IPS-20b (cell line): ENCODE measurements at regions not wholly inside any gene's neighbourhood (a gene's known extent, or its start where the extent isn't known, plus 50 kb on each side); places are given as distances from the start of the nearest gene placed in this dataset.

Experiments
- H3K27ac ChIP-seq: one replicate; pipeline ENCODE4 v1.5.1; 2013; ENCODE audit warnings: low read length
- H3K27me3 ChIP-seq: 2 replicates; pipeline ENCODE4 v1.6.1; 2013; ENCODE audit warnings: mild to moderate bottlenecking, low read length, inconsistent platforms; ENCODE audit not compliant: insufficient read depth
- H3K36me3 ChIP-seq: 2 replicates; pipeline ENCODE4 v1.6.1; 2013; ENCODE audit warnings: low read depth, mild to moderate bottlenecking, inconsistent platforms, low read length, moderate library complexity; ENCODE audit not compliant: insufficient read depth
- H3K4me1 ChIP-seq: 2 replicates; pipeline ENCODE4 v1.6.1; 2013; ENCODE audit warnings: mild to moderate bottlenecking, control low read depth, inconsistent platforms, low read length, moderate library complexity; ENCODE audit not compliant: insufficient read depth
- H3K4me3 ChIP-seq: 2 replicates; pipeline ENCODE4 v1.5.1; 2013; ENCODE audit warnings: mild to moderate bottlenecking, low read length, inconsistent platforms
- H3K9ac ChIP-seq: 2 replicates; pipeline ENCODE4 v1.6.1; 2013; ENCODE audit warnings: low read depth, mild to moderate bottlenecking, inconsistent platforms, low read length, moderate library complexity
- H3K9me3 ChIP-seq: 2 replicates; pipeline ENCODE4 v1.6.1; 2013; ENCODE audit warnings: mild to moderate bottlenecking, low read depth, low read length, inconsistent platforms; ENCODE audit not compliant: insufficient read depth

DNA sequence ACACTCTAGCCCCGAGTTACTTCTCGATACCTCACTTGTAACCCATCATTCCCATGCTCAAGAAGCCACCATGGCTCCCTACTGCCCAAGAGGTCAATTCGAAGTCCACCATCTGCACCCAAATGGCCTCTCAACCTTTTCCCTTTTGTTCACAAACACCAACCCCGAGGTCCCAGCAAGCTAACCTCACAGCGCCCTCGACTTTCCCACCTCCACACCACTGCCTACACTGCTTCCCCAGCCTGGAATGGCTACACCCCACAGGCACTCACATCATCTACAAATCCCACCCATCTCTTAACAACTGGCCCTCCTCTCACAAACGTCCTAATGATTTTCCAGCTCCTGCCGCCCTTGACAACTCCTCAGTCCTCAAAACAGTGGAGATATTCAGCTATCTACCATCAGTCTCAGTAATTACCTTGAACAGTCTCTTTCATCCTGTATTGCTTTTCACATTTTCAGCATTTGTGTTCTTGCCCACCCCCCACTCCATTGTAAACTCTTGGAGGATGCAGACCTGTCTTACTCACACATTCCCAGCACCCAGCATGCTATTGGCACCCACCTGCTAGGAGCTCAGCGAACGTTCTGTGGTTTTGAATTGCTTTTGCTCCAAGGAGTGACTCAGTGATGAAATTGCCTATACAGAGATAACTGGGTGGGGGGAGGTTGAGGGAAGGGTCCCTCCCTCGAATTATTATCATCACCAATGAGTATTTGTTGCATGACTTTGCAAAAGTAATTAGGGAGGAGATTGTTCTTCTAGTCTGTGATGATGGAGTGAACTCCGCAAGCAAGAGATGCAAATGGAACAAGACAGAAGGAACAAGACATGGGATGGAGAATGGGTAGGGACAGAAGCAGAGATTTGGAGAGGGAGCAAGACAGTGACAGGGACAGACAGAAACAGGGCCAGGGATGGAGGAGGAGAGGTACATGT lies 106.8 kb downstream of the CYP26B1 start:
- H3K27ac ChIP-seq, result no peak overlapping the region
- no peaks in the 10 kb centered on the region for H3K27me3 ChIP-seq

DNA sequence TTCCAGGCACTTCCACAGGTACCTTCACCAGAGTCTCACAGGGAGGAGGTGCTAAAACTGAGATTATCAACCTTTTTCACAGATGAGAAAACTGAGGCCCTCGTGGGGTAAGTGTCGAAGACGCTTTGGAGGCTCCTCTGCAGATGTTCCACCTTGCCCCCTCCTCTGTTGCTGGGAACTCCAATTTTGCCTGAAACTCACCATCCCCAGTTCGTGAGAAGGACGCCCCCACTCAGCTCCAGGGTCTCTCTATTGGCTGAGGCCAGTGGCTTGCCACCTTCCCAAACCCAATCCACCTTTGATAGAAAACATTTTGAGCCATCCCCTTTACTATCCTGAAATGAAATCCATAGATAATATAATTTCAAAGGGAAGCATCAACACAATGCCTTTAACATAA lies 109.1 kb downstream of the CYP26B1 start:
- H3K9ac ChIP-seq, result no peak overlapping the region
- no peaks in the 10 kb centered on the region for H3K36me3 ChIP-seq

More for the DNA sequence above, 106.8 kb downstream of the CYP26B1 start:
- Histone ChIP-seq H3K4me3 (no peak overlapping the region), H3K4me1 (no peaks in the 10 kb centered on the region), H3K36me3 (no peaks in the 10 kb centered on the region), H3K9ac (no peak overlapping the region), H3K9me3 (peaks cover 13% of the 10 kb centered on the region; the same call in 1 of the 2 replicates)

DNA sequence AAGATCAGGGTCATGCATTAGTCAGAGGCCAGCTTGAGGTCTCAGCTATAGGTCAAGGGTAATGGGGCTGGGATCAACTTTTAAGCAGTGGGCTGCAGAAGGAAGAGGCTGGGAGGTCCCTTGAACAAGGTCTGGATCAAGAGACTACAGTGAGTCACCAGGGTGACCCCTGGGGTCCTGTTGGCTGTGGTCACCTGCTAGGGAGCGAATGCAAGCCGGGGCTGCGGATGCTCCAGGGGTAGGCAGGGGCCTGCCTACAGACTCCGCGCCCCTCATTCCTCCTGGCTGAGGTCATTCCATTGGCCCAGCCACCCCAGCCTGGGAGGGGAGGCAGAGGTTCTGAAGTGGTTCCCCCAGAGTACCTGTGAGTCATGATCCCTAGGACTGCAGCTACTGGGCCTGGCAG lies 110.4 kb downstream of the CYP26B1 start:
- H3K4me3 ChIP-seq, result no peak overlapping the region
- H3K27me3 ChIP-seq, result no peaks in the 10 kb centered on the region
- H3K36me3 ChIP-seq, result no peaks in the 10 kb centered on the region
- no peak overlapping the region for H3K9ac ChIP-seq
- H3K27ac ChIP-seq, result no peak overlapping the region
- no peaks in the 10 kb centered on the region for H3K4me1 ChIP-seq
- H3K9me3 ChIP-seq, result no peaks in the 10 kb centered on the region

More for the DNA sequence above, 109.1 kb downstream of the CYP26B1 start:
- Histone ChIP-seq H3K4me1 (no peaks in the 10 kb centered on the region), H3K4me3 (no peak overlapping the region), H3K27me3 (no peaks in the 10 kb centered on the region), H3K27ac (no peak overlapping the region), H3K9me3 (no peaks in the 10 kb centered on the region)

DNA sequence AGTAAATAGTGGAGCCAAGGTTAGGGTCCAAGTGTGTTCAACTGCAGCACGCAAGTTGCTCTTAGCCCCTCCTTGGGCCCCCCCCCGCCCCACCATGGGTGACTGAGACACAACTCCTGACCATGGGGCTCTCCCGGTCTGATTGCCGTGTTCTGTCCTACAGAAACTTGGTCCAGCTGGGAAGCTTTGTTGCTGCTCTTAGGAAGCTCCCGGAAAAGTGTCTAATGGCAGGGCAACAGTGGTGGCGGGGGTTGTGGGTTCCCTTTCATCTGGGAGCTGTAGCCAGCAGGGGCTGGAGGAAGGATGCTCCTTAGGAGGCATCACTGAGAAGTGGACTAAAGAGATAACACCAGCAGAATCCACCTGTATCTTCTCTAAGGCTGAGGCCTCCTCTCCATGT lies 111.1 kb downstream of the CYP26B1 start:
- no peaks in the 10 kb centered on the region for H3K27me3 ChIP-seq
- H3K36me3 ChIP-seq, result no peaks in the 10 kb centered on the region
- H3K9ac ChIP-seq, result no peak overlapping the region
- H3K9me3 ChIP-seq, result no peaks in the 10 kb centered on the region
- no peak overlapping the region for H3K4me3 ChIP-seq
- no peaks in the 10 kb centered on the region for H3K4me1 ChIP-seq
- H3K27ac ChIP-seq, result no peak overlapping the region

DNA sequence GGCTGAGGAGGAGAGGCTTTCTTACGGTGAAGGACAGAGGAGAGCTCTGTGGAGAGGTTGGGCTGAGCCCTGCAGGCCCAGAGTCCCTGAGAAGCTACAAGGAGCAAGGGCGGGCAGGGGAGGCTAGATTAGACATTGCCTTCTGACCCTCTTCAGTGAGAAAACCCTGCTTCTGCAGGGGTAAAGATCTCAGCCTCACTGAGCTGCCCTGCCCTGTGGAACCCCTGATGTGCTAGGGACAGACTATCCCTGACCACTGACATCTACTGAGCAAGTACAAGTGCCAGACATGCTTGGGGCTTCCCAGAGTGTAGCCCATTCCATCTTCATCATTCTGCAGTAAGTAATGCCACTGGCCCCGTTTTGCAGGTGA lies 111.5 kb downstream of the CYP26B1 start:
- H3K36me3 ChIP-seq, result no peaks in the 10 kb centered on the region
- no peaks in the 10 kb centered on the region for H3K4me1 ChIP-seq
- H3K4me3 ChIP-seq, result no peak overlapping the region
- no peaks in the 10 kb centered on the region for H3K27me3 ChIP-seq
- H3K9me3 ChIP-seq, result no peaks in the 10 kb centered on the region
- H3K27ac ChIP-seq, result no peak overlapping the region
- H3K9ac ChIP-seq, result no peak overlapping the region

DNA sequence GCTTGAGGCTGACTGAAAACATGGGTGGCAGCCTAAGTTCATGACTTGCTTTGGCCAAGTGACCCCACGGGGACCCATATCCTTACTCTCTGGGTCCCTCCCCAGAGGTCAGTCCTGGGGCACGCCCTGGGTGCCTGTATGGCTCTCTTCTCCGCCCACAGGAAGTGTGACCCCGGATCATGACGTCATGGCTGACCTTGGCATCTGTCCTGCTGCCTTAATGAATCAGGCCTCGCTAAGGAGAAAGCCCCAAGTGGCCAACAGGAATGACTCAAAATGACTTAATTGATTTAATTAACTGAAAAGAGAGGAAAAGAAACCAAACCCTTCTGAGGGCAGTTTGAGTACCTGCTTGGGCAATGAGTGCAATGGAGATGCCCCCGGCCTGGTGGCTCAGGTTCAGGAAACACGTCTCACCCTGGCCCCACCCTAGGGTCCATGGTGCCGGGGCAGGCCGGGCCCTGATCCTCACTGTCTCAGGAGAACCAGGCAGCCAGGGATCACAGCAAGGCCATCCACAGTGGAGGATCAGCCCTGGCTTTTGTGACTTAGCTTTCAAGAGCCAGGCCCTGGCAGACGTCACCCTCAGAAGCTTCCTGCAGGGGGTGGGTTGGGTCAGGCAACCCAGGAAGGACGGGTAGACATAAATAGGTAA lies 112.0 kb downstream of the CYP26B1 start:
- no peaks in the 10 kb centered on the region for H3K27me3 ChIP-seq
- H3K4me3 ChIP-seq, result no peak overlapping the region
- H3K4me1 ChIP-seq, result no peaks in the 10 kb centered on the region
- H3K27ac ChIP-seq, result no peak overlapping the region
- H3K36me3 ChIP-seq, result no peaks in the 10 kb centered on the region
- no peak overlapping the region for H3K9ac ChIP-seq
- H3K9me3 ChIP-seq, result no peaks in the 10 kb centered on the region

DNA sequence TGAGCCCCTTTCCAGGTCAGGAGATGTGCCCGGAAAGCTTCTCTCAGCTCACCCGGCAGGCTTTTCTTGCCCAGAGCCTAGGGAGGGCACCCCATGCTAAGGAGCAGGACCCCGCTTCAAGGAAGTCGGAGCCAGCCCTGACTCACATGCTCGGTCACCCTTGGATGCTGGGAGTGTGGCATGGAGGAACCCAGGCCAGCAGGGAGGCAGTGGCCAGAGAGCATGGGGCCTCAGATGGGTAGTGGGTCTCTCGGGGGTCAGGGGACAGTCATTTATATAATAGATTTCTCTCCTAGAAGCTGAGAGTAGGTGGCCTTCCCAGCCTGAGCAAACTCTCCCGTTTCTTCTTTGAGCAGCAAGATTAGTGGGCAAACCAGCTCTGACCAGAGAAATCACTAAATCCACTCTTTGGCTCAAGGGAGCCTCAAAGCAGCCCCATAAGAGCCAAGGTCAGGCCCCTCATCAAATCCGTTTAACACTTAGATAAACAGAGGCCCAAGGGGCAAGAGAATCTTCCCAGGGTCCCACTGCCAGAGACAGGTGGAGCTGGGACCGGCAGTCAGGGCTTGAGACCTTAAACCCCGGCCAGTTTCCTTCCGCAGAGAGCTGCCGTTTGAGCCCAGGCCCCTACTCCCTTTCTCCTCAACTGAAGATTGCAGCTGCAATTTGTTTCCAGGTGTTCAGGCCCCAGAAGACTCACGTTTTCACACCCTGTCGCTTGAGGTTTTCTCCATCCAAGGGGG lies 113.1 kb downstream of the CYP26B1 start:
- Histone ChIP-seq H3K4me1 (no peaks in the 10 kb centered on the region), H3K4me3 (no peak overlapping the region), H3K9me3 (no peaks in the 10 kb centered on the region), H3K27me3 (no peaks in the 10 kb centered on the region), H3K36me3 (no peaks in the 10 kb centered on the region), H3K9ac (no peak overlapping the region), H3K27ac (no peak overlapping the region)

DNA sequence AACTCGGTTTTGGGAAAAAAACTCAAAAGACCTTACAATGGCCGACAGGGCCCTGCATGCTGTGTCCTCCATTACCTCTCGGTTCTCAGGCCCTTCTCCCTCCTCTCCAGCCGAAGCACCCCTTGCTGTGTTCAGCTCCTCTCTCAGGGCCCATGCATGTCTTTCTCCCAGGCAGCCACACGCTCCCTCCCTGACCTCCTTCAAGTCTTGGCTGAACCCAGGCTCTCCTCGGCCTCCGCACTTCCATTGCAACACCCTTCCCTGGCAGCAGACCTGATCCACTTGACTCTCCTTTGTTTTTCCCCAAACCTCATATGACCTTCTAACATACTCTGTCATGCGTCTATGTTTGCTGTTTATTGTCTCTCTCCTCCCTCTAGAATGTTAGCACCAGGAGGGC lies 114.0 kb downstream of the CYP26B1 start:
- no peaks in the 10 kb centered on the region for H3K27me3 ChIP-seq
- H3K9me3 ChIP-seq, result no peaks in the 10 kb centered on the region
- H3K9ac ChIP-seq, result no peak overlapping the region
- H3K27ac ChIP-seq, result no peak overlapping the region
- H3K4me1 ChIP-seq, result no peaks in the 10 kb centered on the region
- H3K36me3 ChIP-seq, result no peaks in the 10 kb centered on the region
- no peak overlapping the region for H3K4me3 ChIP-seq

DNA sequence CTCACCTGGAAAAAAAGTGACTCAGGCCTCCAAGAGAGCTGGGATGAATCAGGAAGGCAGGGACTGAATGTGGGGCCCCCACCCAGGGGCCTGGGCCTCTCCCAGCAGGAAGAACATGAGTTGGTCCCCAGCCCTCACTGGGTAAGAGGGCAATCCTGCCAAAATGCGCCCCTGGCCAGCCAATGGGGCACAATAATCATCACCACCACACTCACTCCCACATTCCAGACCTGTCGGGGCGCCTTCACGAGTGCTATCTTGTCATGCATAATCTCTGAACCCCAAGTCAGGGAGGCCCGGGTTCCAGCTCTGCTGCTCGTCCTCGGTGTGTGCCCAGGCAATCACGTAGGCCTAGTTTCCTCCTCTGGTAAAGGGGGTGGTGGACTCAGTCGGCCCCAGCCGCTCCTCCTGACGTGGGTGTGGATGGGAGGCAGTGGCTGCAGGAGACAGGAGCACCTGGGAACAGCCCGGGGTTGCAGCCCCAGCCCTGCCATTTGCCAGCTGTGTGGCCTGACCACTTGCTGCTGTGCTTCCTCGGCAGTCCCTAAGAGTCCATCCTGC lies 115.1 kb downstream of the CYP26B1 start:
- no peak overlapping the region for H3K27ac ChIP-seq
- H3K36me3 ChIP-seq, result no peaks in the 10 kb centered on the region
- no peaks in the 10 kb centered on the region for H3K9me3 ChIP-seq
- H3K27me3 ChIP-seq, result no peaks in the 10 kb centered on the region
- H3K9ac ChIP-seq, result no peak overlapping the region
- H3K4me1 ChIP-seq, result no peaks in the 10 kb centered on the region
- H3K4me3 ChIP-seq, result no peak overlapping the region

DNA sequence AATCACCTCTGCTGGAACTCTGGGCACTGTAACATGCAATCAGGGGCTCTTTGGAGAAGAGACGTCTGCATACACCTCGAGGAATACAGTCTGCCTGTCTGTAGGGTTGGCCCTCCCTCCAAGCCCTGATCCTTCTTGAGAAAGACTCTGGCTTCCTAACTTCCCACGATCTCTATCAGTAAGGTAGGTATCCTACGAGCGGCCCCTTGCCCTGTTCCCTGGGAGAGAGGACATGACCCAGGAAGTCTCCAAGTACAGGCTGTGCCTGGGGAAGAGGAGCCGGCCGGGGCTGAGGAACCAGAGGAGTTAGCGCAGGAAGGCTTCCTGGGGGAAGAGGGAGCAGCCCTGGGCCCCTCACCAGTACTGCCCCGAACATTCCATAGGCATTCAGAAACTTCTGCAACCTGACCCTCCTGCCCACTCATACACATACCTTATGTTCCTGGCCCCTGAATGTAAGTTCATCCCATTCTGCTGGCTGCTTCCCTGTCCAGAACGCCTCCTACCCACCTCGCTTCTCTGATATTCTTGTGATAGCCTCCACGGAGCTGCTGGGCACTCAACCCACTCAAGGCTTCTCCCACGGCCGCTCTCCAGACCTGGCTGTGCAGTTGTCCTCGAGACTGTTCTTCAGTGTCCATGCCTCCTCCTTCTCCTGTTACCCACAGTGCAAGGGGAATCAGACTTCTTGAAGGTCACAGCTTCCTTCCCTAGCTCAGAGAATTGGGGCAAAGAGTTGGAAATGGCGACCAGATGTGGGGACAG lies 116.1 kb downstream of the CYP26B1 start:
- H3K36me3 ChIP-seq, result no peaks in the 10 kb centered on the region
- H3K9ac ChIP-seq, result no peak overlapping the region
- H3K27ac ChIP-seq, result no peak overlapping the region
- no peaks in the 10 kb centered on the region for H3K9me3 ChIP-seq
- H3K4me3 ChIP-seq, result no peak overlapping the region
- H3K27me3 ChIP-seq, result no peaks in the 10 kb centered on the region
- H3K4me1 ChIP-seq, result no peaks in the 10 kb centered on the region

DNA sequence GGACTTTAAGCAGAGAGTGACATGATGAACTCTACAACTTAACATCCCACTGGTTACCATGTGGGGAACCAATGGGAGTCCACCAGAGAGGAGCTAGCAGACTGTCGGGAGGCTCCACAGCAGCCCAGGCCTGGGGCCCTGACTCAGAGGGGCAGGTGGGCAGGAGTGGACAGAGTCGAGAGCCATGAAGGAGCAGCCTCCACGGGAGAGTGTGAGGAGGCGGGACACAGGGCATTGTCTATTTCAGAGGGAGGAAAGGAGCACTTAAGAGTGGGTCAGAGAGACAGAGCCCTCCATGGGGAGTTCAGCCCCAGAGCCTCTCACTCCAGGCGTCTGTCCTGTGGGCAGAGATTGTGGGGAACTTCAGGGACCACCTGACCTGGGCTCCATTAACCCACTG lies 118.7 kb downstream of the CYP26B1 start:
- Histone ChIP-seq H3K4me1 (no peaks in the 10 kb centered on the region), H3K27ac (no peak overlapping the region), H3K4me3 (no peak overlapping the region), H3K36me3 (no peaks in the 10 kb centered on the region), H3K27me3 (no peaks in the 10 kb centered on the region), H3K9ac (no peak overlapping the region), H3K9me3 (no peaks in the 10 kb centered on the region)
